GM18867 (cell line): ENCODE measurements at regions not wholly inside any gene's neighbourhood (a gene's known extent, or its start where the extent isn't known, plus 50 kb on each side); places are given as distances from the start of the nearest gene placed in this dataset.

Experiments
- ATAC-seq: cut with Tn5 transposase; IDR thresholded peaks from one replicate; pipeline ENCODE4 v1.9.1; 2021; ENCODE audit warnings: mild to moderate bottlenecking, moderate library complexity; ENCODE audit not compliant: unreplicated experiment

GRCh38 chr3:18127859-18128681, 297.1 kb downstream of the SATB1 start:
- ATAC-seq: no peak

GRCh38 chr3:18127174-18127858, 297.8 kb downstream of the SATB1 start:
- peak; percentile 97 for ATAC-seq

GRCh38 chr3:18126772-18127171, 298.4 kb downstream of the SATB1 start:
- no peak for ATAC-seq

- ATAC-seq: no peak
These were observed 300.6 kb downstream of the SATB1 start for GRCh38 chr3:18124501-18124900.

- no peak for ATAC-seq
These were observed 302.9 kb downstream of the SATB1 start for GRCh38 chr3:18122264-18122663.

GRCh38 chr3:18121020-18121419, 304.1 kb downstream of the SATB1 start:
- no peak for ATAC-seq

- no peak for ATAC-seq
These were observed 305.3 kb downstream of the SATB1 start for GRCh38 chr3:18119866-18120265.

- ATAC-seq: no peak
These were observed 310.2 kb downstream of the SATB1 start for GRCh38 chr3:18114894-18115293.

- ATAC-seq: no peak
These were observed 311.7 kb downstream of the SATB1 start for GRCh38 chr3:18113417-18113816.

GRCh38 chr3:18112674-18113375, 312.3 kb downstream of the SATB1 start:
- ATAC-seq: no peak

- peak; percentile 94 for ATAC-seq
These were observed 313.3 kb downstream of the SATB1 start for GRCh38 chr3:18111796-18112232.

GRCh38 chr3:18103591-18103990, 321.5 kb downstream of the SATB1 start:
- ATAC-seq: no peak

GRCh38 chr3:18100121-18100520, 325.0 kb downstream of the SATB1 start:
- ATAC-seq: no peak

- no peak for ATAC-seq
These were observed 325.5 kb downstream of the SATB1 start for GRCh38 chr3:18099611-18100010.

GRCh38 chr3:18098960-18099587, 326.1 kb downstream of the SATB1 start:
- no peak for ATAC-seq

GRCh38 chr3:18097989-18098388, 327.1 kb downstream of the SATB1 start:
- ATAC-seq: no peak

GRCh38 chr3:18097473-18097872, 327.7 kb downstream of the SATB1 start:
- no peak for ATAC-seq

GRCh38 chr3:18092726-18093125, 332.4 kb downstream of the SATB1 start:
- no peak for ATAC-seq

- ATAC-seq: no peak
These were observed 334.8 kb downstream of the SATB1 start for GRCh38 chr3:18090377-18090776.

GRCh38 chr3:18087988-18088387, 337.2 kb downstream of the SATB1 start:
- ATAC-seq: no peak

GRCh38 chr3:18086760-18087159, 338.4 kb downstream of the SATB1 start:
- no peak for ATAC-seq
